PC-9 (cell line): ENCODE measurements at regions not wholly inside any gene's neighbourhood (a gene's known extent, or its start where the extent isn't known, plus 50 kb on each side); places are given as distances from the start of the nearest gene placed in this dataset.

Experiments used
- BruUV-seq: library from RNA; stranded (reverse); fragments of 400-500 nt; replicated peaks from 2 replicates; lab custom pipeline; 2021; lab: Mats Ljungman, UMichigan
- CTCF ChIA-PET: fragments of 300-600 bp; sonication (Branson Sonifier 250); formaldehyde crosslinking; loops from one replicate; lab custom pipeline; 2022; ENCODE audit warnings: antibody characterized with exemption; lab: Charles Lee
- POLR2A ChIA-PET: fragments of 300-600 bp; sonication (Branson Sonifier 250); formaldehyde crosslinking; loops from one replicate; lab custom pipeline; 2022; ENCODE audit warnings: antibody characterized with exemption; ENCODE audit not compliant: unreplicated experiment; lab: Charles Lee
- DNase-seq, 2 experiments: peaks; one replicate each; pipeline versions ENCODE4 v3.0.0 to v3.0.0-alpha.2; 2015 to 2022; ENCODE audit warnings: mixed read lengths in 1 of 2
- H2AFZ ChIP-seq: fragments of 200-600 bp; sonication (generic); 2 replicates; pipeline ENCODE4 v1.8.1; 2017; ENCODE audit warnings: antibody characterized with exemption
- H3F3A ChIP-seq: fragments of 200-600 bp; sonication (generic); 2 replicates; pipeline ENCODE4 v1.8.1; 2017; ENCODE audit warnings: antibody characterized with exemption, mild to moderate bottlenecking, low read depth; ENCODE audit not compliant: insufficient read depth
- H3K27ac ChIP-seq: fragments of 200-600 bp; sonication (generic); 2 replicates; pipeline ENCODE4 v1.6.1; 2016; ENCODE audit warnings: mixed run types
- H3K27me3 ChIP-seq: fragments of 200-600 bp; sonication (generic); 2 replicates; pipeline ENCODE4 v1.6.1; 2016; ENCODE audit warnings: low read depth, mixed run types; ENCODE audit not compliant: insufficient read depth
- H3K36me3 ChIP-seq: fragments of 200-600 bp; sonication (generic); 2 replicates; pipeline ENCODE4 v1.6.1; 2016; ENCODE audit warnings: low read depth, mixed run types
- H3K4me1 ChIP-seq: fragments of 200-600 bp; sonication (generic); replicated peaks from 2 replicates; pipeline ENCODE4 v1.6.1; 2016; ENCODE audit warnings: mixed run types; ENCODE audit not compliant: insufficient read depth
- H3K4me2 ChIP-seq: fragments of 200-600 bp; sonication (generic); 2 replicates; pipeline ENCODE4 v1.6.1; 2017; ENCODE audit warnings: mixed run types
- H3K4me3 ChIP-seq: fragments of 200-600 bp; sonication (generic); 2 replicates; pipeline ENCODE4 v1.6.1; 2016; ENCODE audit warnings: mixed run types
- H3K79me2 ChIP-seq: fragments of 200-600 bp; sonication (generic); 2 replicates; pipeline ENCODE4 v1.6.1; 2017; ENCODE audit warnings: low read depth, mixed run types
- H3K9me2 ChIP-seq: fragments of 200-600 bp; sonication (generic); 2 replicates; pipeline ENCODE4 v1.8.1; 2017; ENCODE audit warnings: mild to moderate bottlenecking; ENCODE audit not compliant: insufficient read depth
- H3K9me3 ChIP-seq: fragments of 200-600 bp; sonication (generic); 2 replicates; pipeline ENCODE4 v1.8.1; 2016; ENCODE audit warnings: low read depth; ENCODE audit not compliant: insufficient read depth
- H4K20me1 ChIP-seq: fragments of 200-600 bp; sonication (generic); 2 replicates; pipeline ENCODE4 v1.8.1; 2017; ENCODE audit not compliant: insufficient read depth
- EZH2 ChIP-seq: fragments of 200-600 bp; sonication (generic); IDR thresholded peaks from 2 replicates; pipeline ENCODE4 v1.8.0; 2017; ENCODE audit warnings: antibody characterized with exemption, low read depth
- intact Hi-C: fragments of 100-400 bp; cut with micrococcal nuclease; formaldehyde crosslinking; loops from one replicate; pipeline ENCODE4 v1.10.0; 2022; ENCODE audit not compliant: unreplicated experiment
- TF ChIP-seq, protein P1 (sequence below): fragments of 200-600 bp; sonication (generic); conservative IDR thresholded peaks from 2 replicates; pipeline ENCODE4 v1.6.1; 2017; ENCODE audit warnings: mixed run types, antibody characterized with exemption, mild to moderate bottlenecking, moderate library complexity

DNA sequence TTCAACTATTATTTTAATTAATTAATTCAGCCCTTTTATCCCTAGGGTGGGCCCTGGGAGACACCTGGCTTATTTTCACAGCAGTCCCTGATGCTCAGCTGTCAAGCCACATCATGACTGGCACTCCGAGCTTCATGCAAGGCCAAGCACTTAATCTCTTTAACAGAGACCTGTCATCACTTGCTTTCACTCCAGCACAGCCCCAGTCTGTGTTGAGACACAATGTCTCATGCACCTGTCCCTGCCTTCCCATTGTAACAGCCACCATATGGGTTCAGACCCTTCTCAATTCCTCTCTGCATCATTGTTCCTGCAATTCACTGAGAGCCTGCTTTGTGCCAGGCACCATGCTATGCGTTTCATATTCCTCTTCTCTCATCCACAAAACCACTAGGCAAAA is 222.2 kb upstream of the TENM4 start:
- ChIA-PET CTCF (no interaction called here), POLR2A (no interaction called here)
- BruUV-seq, result no TSS peak

DNA sequence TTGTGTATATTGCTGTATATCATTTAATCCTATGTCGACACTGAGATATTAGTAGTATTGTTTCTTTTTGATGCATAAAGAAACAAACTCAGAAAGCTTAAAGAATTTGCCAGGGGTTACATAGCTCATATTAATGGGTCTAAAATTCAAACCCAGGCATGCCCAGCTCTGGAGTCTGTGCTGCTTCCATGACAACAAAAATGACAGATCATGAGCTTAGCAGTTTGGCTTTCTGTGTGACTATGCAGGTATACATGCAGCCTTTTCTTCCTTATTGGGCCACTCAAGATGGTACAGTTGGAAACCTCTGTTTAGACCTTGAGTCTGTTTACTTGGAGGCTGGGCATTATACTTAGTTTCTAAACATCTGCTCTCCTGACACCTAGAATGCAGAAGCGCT is 220.5 kb upstream of the TENM4 start:
- Histone ChIP-seq H3K9me3 (no peaks in the 10 kb centered on the region), H3K9me2 (no peaks in the 10 kb centered on the region), H3F3A (no peaks in the 10 kb centered on the region), H3K79me2 (no peaks in the 10 kb centered on the region), H4K20me1 (no peaks in the 10 kb centered on the region), H3K4me2 (no peak overlapping the region), H3K27ac (no peak overlapping the region), H3K4me1 (no peaks in the 10 kb centered on the region), H3K4me3 (no peak overlapping the region), H3K27me3 (no peaks in the 10 kb centered on the region), H2AFZ (no peak overlapping the region), H3K36me3 (no peaks in the 10 kb centered on the region)
- intact Hi-C loops, result no loop called here
- no TSS peak for BruUV-seq
- no peak for DNase-seq
- POLR2A ChIA-PET, result no interaction called here
- TF ChIP-seq, protein P1, sequence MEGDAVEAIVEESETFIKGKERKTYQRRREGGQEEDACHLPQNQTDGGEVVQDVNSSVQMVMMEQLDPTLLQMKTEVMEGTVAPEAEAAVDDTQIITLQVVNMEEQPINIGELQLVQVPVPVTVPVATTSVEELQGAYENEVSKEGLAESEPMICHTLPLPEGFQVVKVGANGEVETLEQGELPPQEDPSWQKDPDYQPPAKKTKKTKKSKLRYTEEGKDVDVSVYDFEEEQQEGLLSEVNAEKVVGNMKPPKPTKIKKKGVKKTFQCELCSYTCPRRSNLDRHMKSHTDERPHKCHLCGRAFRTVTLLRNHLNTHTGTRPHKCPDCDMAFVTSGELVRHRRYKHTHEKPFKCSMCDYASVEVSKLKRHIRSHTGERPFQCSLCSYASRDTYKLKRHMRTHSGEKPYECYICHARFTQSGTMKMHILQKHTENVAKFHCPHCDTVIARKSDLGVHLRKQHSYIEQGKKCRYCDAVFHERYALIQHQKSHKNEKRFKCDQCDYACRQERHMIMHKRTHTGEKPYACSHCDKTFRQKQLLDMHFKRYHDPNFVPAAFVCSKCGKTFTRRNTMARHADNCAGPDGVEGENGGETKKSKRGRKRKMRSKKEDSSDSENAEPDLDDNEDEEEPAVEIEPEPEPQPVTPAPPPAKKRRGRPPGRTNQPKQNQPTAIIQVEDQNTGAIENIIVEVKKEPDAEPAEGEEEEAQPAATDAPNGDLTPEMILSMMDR, result no peak
- TF ChIP-seq EZH2, result no peak
- CTCF ChIA-PET, result no interaction called here

More for the DNA sequence above, 222.2 kb upstream of the TENM4 start:
- Histone ChIP-seq H3F3A (no peaks in the 10 kb centered on the region), H3K36me3 (no peaks in the 10 kb centered on the region), H2AFZ (no peak overlapping the region), H4K20me1 (no peaks in the 10 kb centered on the region), H3K79me2 (no peaks in the 10 kb centered on the region), H3K4me3 (no peak overlapping the region), H3K9me3 (no peaks in the 10 kb centered on the region), H3K27me3 (no peaks in the 10 kb centered on the region), H3K27ac (no peak overlapping the region), H3K9me2 (no peaks in the 10 kb centered on the region), H3K4me1 (no peaks in the 10 kb centered on the region), H3K4me2 (no peak overlapping the region)
- TF ChIP-seq, protein P1, result no peak
- no peak for TF ChIP-seq EZH2
- intact Hi-C loops, result no loop called here
- no peak for DNase-seq

- BruUV-seq, result no TSS peak
- no peak overlapping the region for H2AFZ ChIP-seq
- no peaks in the 10 kb centered on the region for H3F3A ChIP-seq
- H3K36me3 ChIP-seq, result no peaks in the 10 kb centered on the region
- ChIA-PET POLR2A (no interaction called here), CTCF (no interaction called here)
- intact Hi-C loops, result no loop called here
- TF ChIP-seq, protein P1, result no peak
- TF ChIP-seq EZH2, result no peak
- DNase-seq, result no peak
- H3K27me3 ChIP-seq, result peaks cover 12% of the 10 kb centered on the region; the same call in 1 of the 2 replicates
- H3K79me2 ChIP-seq, result no peaks in the 10 kb centered on the region
- H3K4me3 ChIP-seq, result no peak overlapping the region
- no peaks in the 10 kb centered on the region for H4K20me1 ChIP-seq
- H3K9me3 ChIP-seq, result no peaks in the 10 kb centered on the region
- no peak overlapping the region for H3K4me2 ChIP-seq
- no peaks in the 10 kb centered on the region for H3K9me2 ChIP-seq
- H3K4me1 ChIP-seq, result no peaks in the 10 kb centered on the region
- no peak overlapping the region for H3K27ac ChIP-seq
These were observed 208.1 kb upstream of the TENM4 start for GRCh38 chr11:79648766-79649520.
